ENCODE measurements at regions not wholly inside any gene's neighbourhood (a gene's known extent, or its start where the extent isn't known, plus 50 kb on each side); places are given as distances from the start of the nearest gene placed in this dataset.

DNA sequence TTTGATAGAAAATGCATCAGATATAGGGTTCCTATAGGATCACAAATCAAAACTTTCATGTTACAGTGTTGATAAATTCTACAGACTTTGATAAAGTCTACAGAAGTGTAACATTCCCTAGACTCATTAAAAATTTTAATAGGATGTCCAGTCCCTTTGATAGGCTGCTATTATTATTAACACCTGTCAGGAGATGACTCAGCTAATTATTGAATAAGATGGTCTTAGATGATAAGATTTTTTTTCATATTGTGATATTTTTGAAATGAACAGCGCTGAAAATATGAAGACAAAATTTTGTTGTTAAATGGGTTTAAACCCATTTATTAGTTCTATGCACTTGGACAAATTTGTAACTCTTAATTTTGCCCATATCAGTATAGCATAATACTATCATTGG is 356.8 kb upstream of the SLITRK1 start:
- POLR2A ChIA-PET: no interaction called here
- no CpG with 5 or more reads among the region's 1 CpG for WGBS (ENCODE audit: insufficient coverage)

DNA sequence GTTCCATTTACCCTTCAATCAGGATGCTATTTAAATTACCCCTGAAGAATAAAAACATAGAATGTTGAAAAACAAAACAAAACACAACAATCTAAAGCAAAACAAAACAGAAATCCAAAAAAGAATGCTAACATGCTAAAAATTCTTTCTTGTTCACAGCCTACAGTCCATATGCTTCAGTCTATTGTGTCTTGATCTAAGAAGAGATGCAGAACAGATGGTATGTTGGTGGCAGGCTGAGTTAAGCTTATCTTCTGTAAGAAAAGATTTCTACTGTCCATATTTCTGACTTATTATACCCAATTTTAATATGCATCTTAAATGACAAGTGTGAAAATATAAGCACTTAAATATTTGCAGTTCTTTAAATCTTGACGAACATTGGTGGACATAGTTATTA is 356.1 kb upstream of the SLITRK1 start:
- ATAC-seq (ENCODE audit: low read depth): no peak
- WGBS (ENCODE audit: insufficient coverage): no CpG with 5 or more reads among the region's 1 CpG

More for the DNA sequence above, 356.8 kb upstream of the SLITRK1 start:
- no peaks in the 10 kb centered on the region for H3K27me3 Mint-ChIP-seq
- H3K4me1 Mint-ChIP-seq: no peaks in the 10 kb centered on the region
- CTCF ChIA-PET: no interaction called here
- H3K4me1 ChIP-seq (ENCODE audit: control insufficient read depth in 2 of 2, insufficient read depth in 2 of 2, low read length in 2 of 2): no peaks in the 10 kb centered on the region
- no peak overlapping the region for H2AFZ ChIP-seq (ENCODE audit: insufficient read depth, low read depth, low read length, poor library complexity, severe bottlenecking)
- no peak overlapping the region for H3K27ac ChIP-seq (ENCODE audit: low read length in 2 of 2)
- intact Hi-C loops (cut with micrococcal nuclease): no loop called here
- DNase-seq: no peak
- ATAC-seq (ENCODE audit: low read depth): no peak
- H3K4me3 Mint-ChIP-seq: no peak overlapping the region
- no peak overlapping the region for H3K4me2 ChIP-seq (replicated peaks; ENCODE audit: low read depth, low read length, poor library complexity, severe bottlenecking)
- no peaks in the 10 kb centered on the region for H3K9me3 ChIP-seq (ENCODE audit: control extremely low read depth in 1 of 3, control insufficient read depth in 2 of 3, insufficient read depth in 1 of 3, low read length in 2 of 3)
- no peaks in the 10 kb centered on the region for H3K9me3 Mint-ChIP-seq (ENCODE audit: insufficient read depth)
- H3K27ac Mint-ChIP-seq: no peak overlapping the region
- H4K20me1 ChIP-seq (ENCODE audit: control insufficient read depth, insufficient read depth, low read length, poor library complexity, severe bottlenecking): no peaks in the 10 kb centered on the region
- no peaks in the 10 kb centered on the region for H3K27me3 ChIP-seq (replicated peaks in 1 of 4; ENCODE audit: control extremely low read depth in 1 of 4, control insufficient read depth in 3 of 4, insufficient read depth in 4 of 4, low read length in 3 of 4)
- H3K36me3 ChIP-seq (replicated peaks in 1 of 2; ENCODE audit: control extremely low read depth in 1 of 2, control insufficient read depth in 1 of 2, extremely low read depth in 1 of 2, insufficient read depth in 2 of 2, low read length in 1 of 2): no peaks in the 10 kb centered on the region
- no peak overlapping the region for H3K4me3 ChIP-seq (ENCODE audit: control extremely low read depth in 1 of 5, extremely low read depth in 1 of 5, insufficient read depth in 1 of 5, low read depth in 2 of 5, low read length in 4 of 5)
- TF ChIP-seq CTCF (IDR thresholded peaks at IDR 0.05) (no peak), EZH2 (IDR thresholded peaks at IDR 0.05; ENCODE audit: borderline replicate concordance, insufficient read depth, low read depth, low read length, poor library complexity, severe bottlenecking) (no peak)
- H3K9ac ChIP-seq (ENCODE audit: low read length): no peak overlapping the region
- H3K79me2 ChIP-seq (ENCODE audit: control insufficient read depth, insufficient read depth, low read length): no peaks in the 10 kb centered on the region

More for the DNA sequence above, 356.1 kb upstream of the SLITRK1 start:
- H3K27ac ChIP-seq (ENCODE audit: low read length in 2 of 2): no peak overlapping the region
- H3K79me2 ChIP-seq (ENCODE audit: control insufficient read depth, insufficient read depth, low read length): no peaks in the 10 kb centered on the region
- H3K4me2 ChIP-seq (replicated peaks; ENCODE audit: low read depth, low read length, poor library complexity, severe bottlenecking): no peak overlapping the region
- H3K9me3 ChIP-seq (ENCODE audit: control extremely low read depth in 1 of 3, control insufficient read depth in 2 of 3, insufficient read depth in 1 of 3, low read length in 2 of 3): no peaks in the 10 kb centered on the region
- H4K20me1 ChIP-seq (ENCODE audit: control insufficient read depth, insufficient read depth, low read length, poor library complexity, severe bottlenecking): no peaks in the 10 kb centered on the region
- no peaks in the 10 kb centered on the region for H3K27me3 Mint-ChIP-seq
- intact Hi-C loops (cut with micrococcal nuclease): no loop called here
- H3K4me1 ChIP-seq (ENCODE audit: control insufficient read depth in 2 of 2, insufficient read depth in 2 of 2, low read length in 2 of 2): no peaks in the 10 kb centered on the region
- no peak overlapping the region for H3K4me3 ChIP-seq (ENCODE audit: control extremely low read depth in 1 of 5, extremely low read depth in 1 of 5, insufficient read depth in 1 of 5, low read depth in 2 of 5, low read length in 4 of 5)
- no peak overlapping the region for H2AFZ ChIP-seq (ENCODE audit: insufficient read depth, low read depth, low read length, poor library complexity, severe bottlenecking)
- H3K27me3 ChIP-seq (replicated peaks in 1 of 4; ENCODE audit: control extremely low read depth in 1 of 4, control insufficient read depth in 3 of 4, insufficient read depth in 4 of 4, low read length in 3 of 4): no peaks in the 10 kb centered on the region
- no peak overlapping the region for H3K27ac Mint-ChIP-seq
- no peaks in the 10 kb centered on the region for H3K9me3 Mint-ChIP-seq (ENCODE audit: insufficient read depth)
- no peak overlapping the region for H3K9ac ChIP-seq (ENCODE audit: low read length)
- ChIA-PET POLR2A (no interaction called here), CTCF (no interaction called here)
- H3K36me3 ChIP-seq (replicated peaks in 1 of 2; ENCODE audit: control extremely low read depth in 1 of 2, control insufficient read depth in 1 of 2, extremely low read depth in 1 of 2, insufficient read depth in 2 of 2, low read length in 1 of 2): no peaks in the 10 kb centered on the region
- H3K4me1 Mint-ChIP-seq: no peaks in the 10 kb centered on the region
- no peak overlapping the region for H3K4me3 Mint-ChIP-seq
- no peak for DNase-seq
- TF ChIP-seq EZH2 (IDR thresholded peaks at IDR 0.05; ENCODE audit: borderline replicate concordance, insufficient read depth, low read depth, low read length, poor library complexity, severe bottlenecking): no peak
- TF ChIP-seq CTCF (IDR thresholded peaks at IDR 0.05): no peak

Measured in B cell (primary cell).